GM21786 (cell line): ENCODE measurements at regions not wholly inside any gene's neighbourhood (a gene's known extent, or its start where the extent isn't known, plus 50 kb on each side); places are given as distances from the start of the nearest gene placed in this dataset.

Source experiments
- ATAC-seq: cut with Tn5 transposase; IDR thresholded peaks from one replicate; pipeline ENCODE4 v1.9.1; 2021; ENCODE audit not compliant: unreplicated experiment

- no peak for ATAC-seq
These were observed 466.2 kb downstream of the PDGFC start for GRCh38 chr4:156505341-156505955.

- ATAC-seq, result no peak
These were observed 468.5 kb downstream of the PDGFC start for GRCh38 chr4:156503119-156503518.

- no peak for ATAC-seq
These were observed 469.6 kb downstream of the PDGFC start for GRCh38 chr4:156501962-156502361.

GRCh38 chr4:156499684-156500083 lies 471.9 kb downstream of the PDGFC start:
- ATAC-seq, result no peak

GRCh38 chr4:156497486-156497885 lies 474.1 kb downstream of the PDGFC start:
- ATAC-seq, result no peak

GRCh38 chr4:156496797-156497196 lies 474.8 kb downstream of the PDGFC start:
- no peak for ATAC-seq

- no peak for ATAC-seq
These were observed 475.8 kb downstream of the PDGFC start for GRCh38 chr4:156495836-156496235.

GRCh38 chr4:156495091-156495490 lies 476.5 kb downstream of the PDGFC start:
- ATAC-seq, result no peak

- ATAC-seq, result no peak
These were observed 477.7 kb downstream of the PDGFC start for GRCh38 chr4:156493858-156494257.

GRCh38 chr4:156487107-156487506 lies 484.5 kb downstream of the PDGFC start:
- ATAC-seq, result no peak

GRCh38 chr4:156481845-156482244 lies 489.8 kb downstream of the PDGFC start:
- ATAC-seq, result no peak

GRCh38 chr4:156477636-156478035 lies 494.0 kb downstream of the PDGFC start:
- ATAC-seq, result no peak

- no peak for ATAC-seq
These were observed 495.2 kb downstream of the PDGFC start for GRCh38 chr4:156476359-156476758.

GRCh38 chr4:156475322-156475721 lies 496.3 kb downstream of the PDGFC start:
- ATAC-seq, result peak; percentile 40

- no peak for ATAC-seq
These were observed 498.4 kb downstream of the PDGFC start for GRCh38 chr4:156473151-156473550.

GRCh38 chr4:156472624-156473023 lies 499.0 kb downstream of the PDGFC start:
- ATAC-seq, result no peak

- ATAC-seq, result no peak
These were observed 505.9 kb upstream of the CTSO start for GRCh38 chr4:156459584-156459983.

- no peak for ATAC-seq
These were observed 503.2 kb upstream of the CTSO start for GRCh38 chr4:156456830-156457229.

GRCh38 chr4:156443488-156443887 lies 489.8 kb upstream of the CTSO start:
- ATAC-seq, result no peak

GRCh38 chr4:156442912-156443311 lies 489.2 kb upstream of the CTSO start:
- no peak for ATAC-seq

GRCh38 chr4:156439576-156440200 lies 486.0 kb upstream of the CTSO start:
- ATAC-seq, result no peak

GRCh38 chr4:156437666-156438065 lies 484.0 kb upstream of the CTSO start:
- ATAC-seq, result no peak

GRCh38 chr4:156422576-156422975 lies 468.9 kb upstream of the CTSO start:
- ATAC-seq, result no peak
